PC-3 (cell line): ENCODE measurements at regions not wholly inside any gene's neighbourhood (a gene's known extent, or its start where the extent isn't known, plus 50 kb on each side); places are given as distances from the start of the nearest gene placed in this dataset.

ENCODE experiments used
- ATAC-seq: fragments of 200-7000 bp; cut with Tn5 transposase; 2 replicates; pipeline ENCODE4 v1.9.1; 2020; ENCODE audit warnings: mild to moderate bottlenecking, moderate library complexity
- BruUV-seq: library from RNA; stranded (reverse); fragments of 400-500 nt; replicated peaks from 2 replicates; lab custom pipeline; 2021; lab: Mats Ljungman, UMichigan
- CTCF ChIA-PET: fragments of 300-600 bp; sonication (Branson Sonifier 250); formaldehyde crosslinking; loops from one replicate; lab custom pipeline; 2022; ENCODE audit warnings: antibody characterized with exemption; lab: Charles Lee
- POLR2A ChIA-PET: fragments of 300-600 bp; sonication (Branson Sonifier 250); formaldehyde crosslinking; loops from one replicate; lab custom pipeline; 2022; ENCODE audit warnings: antibody characterized with exemption; ENCODE audit not compliant: unreplicated experiment; lab: Charles Lee
- DNase-seq: peaks from one replicate; pipeline ENCODE4 v3.0.0-alpha.2; 2015
- H2AFZ ChIP-seq: fragments of 300-600 bp; sonication (generic); 2 replicates; pipeline ENCODE4 v1.6.0; 2016; ENCODE audit warnings: antibody characterized with exemption, low read length
- H3F3A ChIP-seq: fragments of 300-600 bp; sonication (generic); one replicate; pipeline ENCODE4 v1.6.0; 2017; ENCODE audit warnings: antibody characterized with exemption, low read length, control low read depth, mild to moderate bottlenecking; ENCODE audit not compliant: unreplicated experiment
- H3K27ac ChIP-seq: fragments of 300-600 bp; sonication (generic); 2 replicates; pipeline ENCODE4 v1.5.1; 2016; ENCODE audit warnings: mild to moderate bottlenecking, low read length
- H3K27me3 ChIP-seq: fragments of 300-600 bp; sonication (generic); 2 replicates; pipeline ENCODE4 v1.6.1; 2016; ENCODE audit warnings: low read length, mixed read lengths
- H3K36me3 ChIP-seq: fragments of 300-600 bp; sonication (generic); 2 replicates; pipeline ENCODE4 v1.6.1; 2016; ENCODE audit warnings: low read depth, mixed run types, low read length, mixed read lengths
- H3K4me1 ChIP-seq: fragments of 300-600 bp; sonication (generic); 2 replicates; pipeline ENCODE4 v1.5.1; 2016; ENCODE audit warnings: low read length; ENCODE audit not compliant: insufficient read depth
- H3K4me2 ChIP-seq: fragments of 300-600 bp; sonication (generic); 2 replicates; pipeline ENCODE4 v1.6.0; 2016; ENCODE audit warnings: low read length
- H3K4me3 ChIP-seq: fragments of 300-600 bp; sonication (generic); 2 replicates; pipeline ENCODE4 v1.5.1; 2016; ENCODE audit warnings: mild to moderate bottlenecking, low read length, mixed read lengths
- H3K79me2 ChIP-seq: fragments of 300-600 bp; sonication (generic); 2 replicates; pipeline ENCODE4 v1.6.1; 2017; ENCODE audit warnings: low read length, mixed read lengths
- H3K9ac ChIP-seq: fragments of 300-600 bp; sonication (generic); 2 replicates; pipeline ENCODE4 v1.6.0; 2016; ENCODE audit warnings: mild to moderate bottlenecking, low read length
- H3K9me2 ChIP-seq: fragments of 300-600 bp; sonication (generic); replicated peaks from 2 replicates; pipeline ENCODE4 v1.6.1; 2016; ENCODE audit warnings: mixed run types, low read length, mixed read lengths
- H3K9me3 ChIP-seq: fragments of 300-600 bp; sonication (generic); 2 replicates; pipeline ENCODE4 v1.6.1; 2016; ENCODE audit warnings: low read length, mixed read lengths
- H4K20me1 ChIP-seq: fragments of 300-600 bp; sonication (generic); 2 replicates; pipeline ENCODE4 v1.6.1; 2016; ENCODE audit warnings: low read length, mixed read lengths
- CTCF ChIP-seq: fragments of 300-600 bp; sonication (generic); conservative IDR thresholded peaks from 2 replicates; pipeline ENCODE4 v1.5.1; 2017; ENCODE audit warnings: antibody characterized with exemption, low read depth, mild to moderate bottlenecking, low read length
- EZH2 ChIP-seq: fragments of 300-600 bp; sonication (generic); IDR thresholded peaks from one replicate; pipeline ENCODE4 v1.6.1; 2017; ENCODE audit warnings: antibody characterized with exemption, mild to moderate bottlenecking, low read length; ENCODE audit not compliant: unreplicated experiment
- EZH2phosphoT487 ChIP-seq: fragments of 300-600 bp; sonication (generic); IDR thresholded peaks from 2 replicates; pipeline ENCODE4 v1.6.1; 2018; ENCODE audit warnings: mild to moderate bottlenecking, antibody characterized with exemption, low read length, borderline replicate concordance
- intact Hi-C: fragments of 100-400 bp; cut with micrococcal nuclease; formaldehyde crosslinking; loops from 2 replicates; pipeline ENCODE4 v1.9.0; 2023

- Histone ChIP-seq H3K4me2 (0 out of 2 replicates have a peak overlapping the region, but pooled peaks have one; percentile 1), H3K4me3 (no peak overlapping the region), H3K9me3 (no peaks in the 10 kb centered on the region), H3F3A (no peaks in the 10 kb centered on the region), H3K4me1 (peaks cover 7% of the 10 kb centered on the region), H4K20me1 (no peaks in the 10 kb centered on the region), H3K79me2 (no peaks in the 10 kb centered on the region), H3K9me2 (no peaks in the 10 kb centered on the region), H3K36me3 (no peaks in the 10 kb centered on the region), H2AFZ (no peak overlapping the region), H3K9ac (no peak overlapping the region), H3K27ac (peak overlapping the region; percentile 27), H3K27me3 (0 out of 2 replicates have a peak, but pooled peaks cover 12% of the 10 kb centered on the region)
- no TSS peak for BruUV-seq
- DNase-seq (peak; percentile 88), ATAC-seq (peak; percentile 77)
- intact Hi-C loops = no loop called here
- POLR2A ChIA-PET = no interaction called here
- CTCF ChIA-PET = interaction anchor here (0.6 kb wide), 1 partner anchor 748 kb away, joined by 3 read pairs; no protein-coding TSS in a partner anchor
- TF ChIP-seq EZH2phosphoT487 (no peak), EZH2 (no peak), CTCF (peak; percentile 71)
Observed at GRCh38 chr11:128095466-128095981, 491.8 kb downstream of the ETS1 start.

GRCh38 chr11:128093689-128094088 lies 493.7 kb downstream of the ETS1 start:
- intact Hi-C loops = no loop called here
- DNase-seq = no peak
- peaks cover 4% of the 10 kb centered on the region; the same call in 1 of the 2 replicates for H3K36me3 ChIP-seq
- no peaks in the 10 kb centered on the region for H3K9me2 ChIP-seq
- ChIA-PET POLR2A (no interaction called here), CTCF (no interaction called here)
- TF ChIP-seq EZH2 (no peak), CTCF (no peak), EZH2phosphoT487 (no peak)
- H3K9me3 ChIP-seq = peaks cover 8% of the 10 kb centered on the region
- no peak overlapping the region for H3K4me3 ChIP-seq
- no peaks in the 10 kb centered on the region for H3K79me2 ChIP-seq
- H3F3A ChIP-seq = no peaks in the 10 kb centered on the region
- no peak overlapping the region for H2AFZ ChIP-seq
- H3K4me1 ChIP-seq = peaks cover 7% of the 10 kb centered on the region
- H3K27ac ChIP-seq = no peak overlapping the region
- H3K9ac ChIP-seq = no peak overlapping the region
- no peak for ATAC-seq
- no peak overlapping the region for H3K4me2 ChIP-seq
- no peaks in the 10 kb centered on the region for H4K20me1 ChIP-seq
- no TSS peak for BruUV-seq
- H3K27me3 ChIP-seq = no peaks in the 10 kb centered on the region

GRCh38 chr11:128089962-128090361 lies 497.4 kb downstream of the ETS1 start:
- no peak overlapping the region for H3K4me2 ChIP-seq
- H2AFZ ChIP-seq = no peak overlapping the region
- H3K36me3 ChIP-seq = peaks cover 4% of the 10 kb centered on the region; the same call in 1 of the 2 replicates
- H3K4me1 ChIP-seq = no peaks in the 10 kb centered on the region
- TF ChIP-seq CTCF (no peak), EZH2 (no peak), EZH2phosphoT487 (no peak)
- no peak for DNase-seq
- BruUV-seq = no TSS peak
- H3K9ac ChIP-seq = no peak overlapping the region
- POLR2A ChIA-PET = no interaction called here
- no peaks in the 10 kb centered on the region for H3K79me2 ChIP-seq
- H3K4me3 ChIP-seq = no peak overlapping the region
- H3F3A ChIP-seq = no peaks in the 10 kb centered on the region
- no peaks in the 10 kb centered on the region for H4K20me1 ChIP-seq
- no peaks in the 10 kb centered on the region for H3K9me2 ChIP-seq
- no peak for ATAC-seq
- no peak overlapping the region for H3K27ac ChIP-seq
- CTCF ChIA-PET = no interaction called here
- no peaks in the 10 kb centered on the region for H3K27me3 ChIP-seq
- peaks cover 8% of the 10 kb centered on the region for H3K9me3 ChIP-seq
- intact Hi-C loops = no loop called here
